HepG2 (cell line): ENCODE measurements at regions not wholly inside any gene's neighbourhood (a gene's known extent, or its start where the extent isn't known, plus 50 kb on each side); places are given as distances from the start of the nearest gene placed in this dataset.

ENCODE experiments used
- HNRNPH1 ChIP-seq: fragments of 200-400 bp; formaldehyde crosslinking; optimal IDR thresholded peaks from 2 replicates; pipeline ENCODE3; 2017; ENCODE audit warnings: mild to moderate bottlenecking, low read depth, low read length
- HOXA9 ChIP-seq: sonication (generic); formaldehyde crosslinking; IDR thresholded peaks from 2 replicates; pipeline ENCODE4 v1.8.1; 2022; ENCODE audit warnings: missing genetic modification reagents, mild to moderate bottlenecking, moderate library complexity, borderline replicate concordance
- MIER3 ChIP-seq: IDR thresholded peaks from 2 replicates; pipeline ENCODE4 v1.6.1; 2016; ENCODE audit warnings: missing compliant biosample characterization, borderline replicate concordance
- YEATS4 ChIP-seq: sonication (generic); formaldehyde crosslinking; IDR thresholded peaks from 2 replicates; pipeline ENCODE4 v1.4.0; 2020; ENCODE audit warnings: missing genetic modification reagents, borderline replicate concordance
- ZNF263 ChIP-seq: sonication (generic); formaldehyde crosslinking; IDR thresholded peaks from 2 replicates; pipeline ENCODE4 v1.4.0; 2020; ENCODE audit warnings: missing genetic modification reagents
- ZNF292 ChIP-seq: sonication (generic); formaldehyde crosslinking; IDR thresholded peaks from 2 replicates; pipeline ENCODE4 v1.8.1; 2022; ENCODE audit warnings: mild to moderate bottlenecking, low read depth, missing genetic modification reagents, borderline replicate concordance
- ZNF709 ChIP-seq: sonication (generic); formaldehyde crosslinking; IDR thresholded peaks from 2 replicates; pipeline ENCODE4 v1.5.0; 2020; ENCODE audit warnings: mild to moderate bottlenecking, missing genetic modification reagents
- TF ChIP-seq, protein P1 (sequence below): sonication (generic); formaldehyde crosslinking; conservative IDR thresholded peaks from 2 replicates; pipeline ENCODE4 v1.8.0; 2022; ENCODE audit warnings: missing genetic modification reagents
- TF ChIP-seq, protein P2 (sequence below): sonication (generic); formaldehyde crosslinking; IDR thresholded peaks from 2 replicates; pipeline ENCODE4 v1.4.0; 2020; ENCODE audit warnings: missing genetic modification reagents
- TF ChIP-seq, protein P3 (sequence below): sonication (generic); formaldehyde crosslinking; IDR thresholded peaks from 2 replicates; pipeline ENCODE4 v1.4.0; 2020; ENCODE audit warnings: missing genetic modification reagents
- TF ChIP-seq, protein P4 (sequence below): sonication (generic); formaldehyde crosslinking; IDR thresholded peaks from 2 replicates; pipeline ENCODE4 v1.9.0; 2021; ENCODE audit warnings: missing genetic modification reagents, mild to moderate bottlenecking, borderline replicate concordance
- TF ChIP-seq, protein P5 (sequence below): sonication (generic); formaldehyde crosslinking; IDR thresholded peaks from 2 replicates; pipeline ENCODE4 v1.4.0; 2020; ENCODE audit warnings: missing genetic modification reagents
- TF ChIP-seq, protein P6 (sequence below): IDR thresholded peaks from 2 replicates; pipeline ENCODE4 v1.6.1; 2016; ENCODE audit warnings: missing compliant biosample characterization, missing genetic modification reagents, borderline replicate concordance
- TF ChIP-seq, protein P7 (sequence below): sonication (generic); formaldehyde crosslinking; IDR thresholded peaks from 2 replicates; pipeline ENCODE4 v1.5.1; 2020; ENCODE audit warnings: mild to moderate bottlenecking, missing genetic modification reagents

DNA sequence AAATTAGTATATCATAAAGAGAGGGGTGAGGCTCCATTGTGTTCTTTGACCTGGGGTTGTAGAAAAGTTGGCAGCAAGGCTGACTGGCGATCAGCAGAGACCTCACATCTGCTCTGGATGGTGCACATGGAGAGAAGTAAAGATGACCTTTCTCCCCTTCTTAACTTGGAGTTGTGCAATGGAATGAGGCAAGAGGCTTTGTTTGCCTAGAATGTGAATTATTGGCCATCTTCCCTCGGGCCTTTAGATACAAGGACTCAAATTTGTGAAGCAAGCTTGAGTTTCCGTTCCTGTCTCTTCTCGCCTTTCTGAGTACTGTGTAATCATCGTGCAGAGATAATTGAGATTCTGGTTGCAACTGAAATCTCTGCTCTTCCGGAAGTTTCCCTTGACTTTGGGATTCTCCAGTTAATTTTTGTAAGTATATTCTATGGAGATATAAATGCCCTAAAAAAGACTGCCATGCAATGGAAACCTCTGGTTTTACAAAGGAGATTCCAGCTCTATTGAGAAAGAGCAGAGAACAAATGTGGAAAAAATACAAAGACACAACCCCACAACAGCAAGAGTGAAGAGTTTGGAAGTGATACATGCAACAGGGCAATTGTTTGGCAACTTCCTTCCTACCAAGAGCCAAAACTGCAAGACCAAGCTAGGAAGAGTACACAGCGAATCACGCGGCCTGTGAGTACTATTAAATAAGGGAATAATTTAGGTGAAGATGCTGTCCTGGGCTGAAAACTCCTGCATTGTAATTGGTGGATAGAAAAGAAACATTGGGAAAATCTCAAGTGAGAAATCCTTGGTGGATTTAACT is 542.3 kb upstream of the NRP1 start (continued):
- TF ChIP-seq, protein P1, sequence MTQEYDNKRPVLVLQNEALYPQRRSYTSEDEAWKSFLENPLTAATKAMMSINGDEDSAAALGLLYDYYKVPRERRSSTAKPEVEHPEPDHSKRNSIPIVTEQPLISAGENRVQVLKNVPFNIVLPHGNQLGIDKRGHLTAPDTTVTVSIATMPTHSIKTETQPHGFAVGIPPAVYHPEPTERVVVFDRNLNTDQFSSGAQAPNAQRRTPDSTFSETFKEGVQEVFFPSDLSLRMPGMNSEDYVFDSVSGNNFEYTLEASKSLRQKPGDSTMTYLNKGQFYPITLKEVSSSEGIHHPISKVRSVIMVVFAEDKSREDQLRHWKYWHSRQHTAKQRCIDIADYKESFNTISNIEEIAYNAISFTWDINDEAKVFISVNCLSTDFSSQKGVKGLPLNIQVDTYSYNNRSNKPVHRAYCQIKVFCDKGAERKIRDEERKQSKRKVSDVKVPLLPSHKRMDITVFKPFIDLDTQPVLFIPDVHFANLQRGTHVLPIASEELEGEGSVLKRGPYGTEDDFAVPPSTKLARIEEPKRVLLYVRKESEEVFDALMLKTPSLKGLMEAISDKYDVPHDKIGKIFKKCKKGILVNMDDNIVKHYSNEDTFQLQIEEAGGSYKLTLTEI (CRISPR knock-in tag) = no peak
- TF ChIP-seq ZNF263 (CRISPR knock-in tag) (no peak), HNRNPH1 (no peak), YEATS4 (CRISPR knock-in tag) (0 out of 2 replicates have a peak, but pooled peaks have one; percentile 48), ZNF292 (CRISPR knock-in tag) (no peak; the same call in 1 of the 2 replicates), MIER3 (CRISPR knock-in tag) (peak; percentile 31; the same call in 1 of the 2 replicates), HOXA9 (CRISPR knock-in tag) (no peak), ZNF709 (CRISPR knock-in tag) (no peak)
- TF ChIP-seq, protein P2, sequence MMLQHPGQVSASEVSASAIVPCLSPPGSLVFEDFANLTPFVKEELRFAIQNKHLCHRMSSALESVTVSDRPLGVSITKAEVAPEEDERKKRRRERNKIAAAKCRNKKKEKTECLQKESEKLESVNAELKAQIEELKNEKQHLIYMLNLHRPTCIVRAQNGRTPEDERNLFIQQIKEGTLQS (CRISPR knock-in tag) = peak; percentile 68
- TF ChIP-seq, protein P3, sequence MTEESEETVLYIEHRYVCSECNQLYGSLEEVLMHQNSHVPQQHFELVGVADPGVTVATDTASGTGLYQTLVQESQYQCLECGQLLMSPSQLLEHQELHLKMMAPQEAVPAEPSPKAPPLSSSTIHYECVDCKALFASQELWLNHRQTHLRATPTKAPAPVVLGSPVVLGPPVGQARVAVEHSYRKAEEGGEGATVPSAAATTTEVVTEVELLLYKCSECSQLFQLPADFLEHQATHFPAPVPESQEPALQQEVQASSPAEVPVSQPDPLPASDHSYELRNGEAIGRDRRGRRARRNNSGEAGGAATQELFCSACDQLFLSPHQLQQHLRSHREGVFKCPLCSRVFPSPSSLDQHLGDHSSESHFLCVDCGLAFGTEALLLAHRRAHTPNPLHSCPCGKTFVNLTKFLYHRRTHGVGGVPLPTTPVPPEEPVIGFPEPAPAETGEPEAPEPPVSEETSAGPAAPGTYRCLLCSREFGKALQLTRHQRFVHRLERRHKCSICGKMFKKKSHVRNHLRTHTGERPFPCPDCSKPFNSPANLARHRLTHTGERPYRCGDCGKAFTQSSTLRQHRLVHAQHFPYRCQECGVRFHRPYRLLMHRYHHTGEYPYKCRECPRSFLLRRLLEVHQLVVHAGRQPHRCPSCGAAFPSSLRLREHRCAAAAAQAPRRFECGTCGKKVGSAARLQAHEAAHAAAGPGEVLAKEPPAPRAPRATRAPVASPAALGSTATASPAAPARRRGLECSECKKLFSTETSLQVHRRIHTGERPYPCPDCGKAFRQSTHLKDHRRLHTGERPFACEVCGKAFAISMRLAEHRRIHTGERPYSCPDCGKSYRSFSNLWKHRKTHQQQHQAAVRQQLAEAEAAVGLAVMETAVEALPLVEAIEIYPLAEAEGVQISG = peak; percentile 50; the same call in 1 of the 2 replicates
- TF ChIP-seq, protein P4, sequence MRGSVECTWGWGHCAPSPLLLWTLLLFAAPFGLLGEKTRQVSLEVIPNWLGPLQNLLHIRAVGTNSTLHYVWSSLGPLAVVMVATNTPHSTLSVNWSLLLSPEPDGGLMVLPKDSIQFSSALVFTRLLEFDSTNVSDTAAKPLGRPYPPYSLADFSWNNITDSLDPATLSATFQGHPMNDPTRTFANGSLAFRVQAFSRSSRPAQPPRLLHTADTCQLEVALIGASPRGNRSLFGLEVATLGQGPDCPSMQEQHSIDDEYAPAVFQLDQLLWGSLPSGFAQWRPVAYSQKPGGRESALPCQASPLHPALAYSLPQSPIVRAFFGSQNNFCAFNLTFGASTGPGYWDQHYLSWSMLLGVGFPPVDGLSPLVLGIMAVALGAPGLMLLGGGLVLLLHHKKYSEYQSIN (CRISPR knock-in tag) = no peak
- TF ChIP-seq, protein P5, sequence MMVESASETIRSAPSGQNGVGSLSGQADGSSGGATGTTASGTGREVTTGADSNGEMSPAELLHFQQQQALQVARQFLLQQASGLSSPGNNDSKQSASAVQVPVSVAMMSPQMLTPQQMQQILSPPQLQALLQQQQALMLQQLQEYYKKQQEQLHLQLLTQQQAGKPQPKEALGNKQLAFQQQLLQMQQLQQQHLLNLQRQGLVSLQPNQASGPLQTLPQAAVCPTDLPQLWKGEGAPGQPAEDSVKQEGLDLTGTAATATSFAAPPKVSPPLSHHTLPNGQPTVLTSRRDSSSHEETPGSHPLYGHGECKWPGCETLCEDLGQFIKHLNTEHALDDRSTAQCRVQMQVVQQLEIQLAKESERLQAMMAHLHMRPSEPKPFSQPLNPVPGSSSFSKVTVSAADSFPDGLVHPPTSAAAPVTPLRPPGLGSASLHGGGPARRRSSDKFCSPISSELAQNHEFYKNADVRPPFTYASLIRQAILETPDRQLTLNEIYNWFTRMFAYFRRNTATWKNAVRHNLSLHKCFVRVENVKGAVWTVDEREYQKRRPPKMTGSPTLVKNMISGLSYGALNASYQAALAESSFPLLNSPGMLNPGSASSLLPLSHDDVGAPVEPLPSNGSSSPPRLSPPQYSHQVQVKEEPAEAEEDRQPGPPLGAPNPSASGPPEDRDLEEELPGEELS (CRISPR knock-in tag) = peak; percentile 41; the same call in 1 of the 2 replicates
- TF ChIP-seq, protein P6, sequence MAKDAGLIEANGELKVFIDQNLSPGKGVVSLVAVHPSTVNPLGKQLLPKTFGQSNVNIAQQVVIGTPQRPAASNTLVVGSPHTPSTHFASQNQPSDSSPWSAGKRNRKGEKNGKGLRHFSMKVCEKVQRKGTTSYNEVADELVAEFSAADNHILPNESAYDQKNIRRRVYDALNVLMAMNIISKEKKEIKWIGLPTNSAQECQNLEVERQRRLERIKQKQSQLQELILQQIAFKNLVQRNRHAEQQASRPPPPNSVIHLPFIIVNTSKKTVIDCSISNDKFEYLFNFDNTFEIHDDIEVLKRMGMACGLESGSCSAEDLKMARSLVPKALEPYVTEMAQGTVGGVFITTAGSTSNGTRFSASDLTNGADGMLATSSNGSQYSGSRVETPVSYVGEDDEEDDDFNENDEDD (CRISPR knock-in tag) = no peak
- TF ChIP-seq, protein P7, sequence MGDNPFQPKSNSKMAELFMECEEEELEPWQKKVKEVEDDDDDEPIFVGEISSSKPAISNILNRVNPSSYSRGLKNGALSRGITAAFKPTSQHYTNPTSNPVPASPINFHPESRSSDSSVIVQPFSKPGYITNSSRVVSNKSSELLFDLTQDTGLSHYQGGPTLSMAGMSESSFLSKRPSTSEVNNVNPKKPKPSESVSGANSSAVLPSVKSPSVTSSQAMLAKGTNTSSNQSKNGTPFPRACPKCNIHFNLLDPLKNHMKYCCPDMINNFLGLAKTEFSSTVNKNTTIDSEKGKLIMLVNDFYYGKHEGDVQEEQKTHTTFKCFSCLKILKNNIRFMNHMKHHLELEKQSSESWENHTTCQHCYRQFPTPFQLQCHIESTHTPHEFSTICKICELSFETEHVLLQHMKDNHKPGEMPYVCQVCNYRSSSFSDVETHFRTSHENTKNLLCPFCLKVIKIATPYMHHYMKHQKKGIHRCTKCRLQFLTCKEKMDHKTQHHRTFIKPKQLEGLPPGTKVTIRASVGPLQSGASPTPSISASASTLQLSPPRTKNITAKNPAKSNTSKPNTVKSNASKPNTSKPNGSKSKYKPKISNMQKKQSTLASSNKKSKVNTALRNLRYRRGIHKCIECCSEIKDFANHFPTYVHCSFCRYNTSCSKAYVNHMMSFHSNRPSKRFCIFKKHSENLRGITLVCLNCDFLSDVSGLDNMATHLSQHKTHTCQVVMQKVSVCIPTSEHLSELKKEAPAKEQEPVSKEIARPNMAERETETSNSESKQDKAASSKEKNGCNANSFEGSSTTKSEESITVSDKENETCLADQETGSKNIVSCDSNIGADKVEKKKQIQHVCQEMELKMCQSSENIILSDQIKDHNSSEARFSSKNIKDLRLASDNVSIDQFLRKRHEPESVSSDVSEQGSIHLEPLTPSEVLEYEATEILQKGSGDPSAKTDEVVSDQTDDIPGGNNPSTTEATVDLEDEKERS = no peak
